ENCODE measurements at regions not wholly inside any gene's neighbourhood (a gene's known extent, or its start where the extent isn't known, plus 50 kb on each side); places are given as distances from the start of the nearest gene placed in this dataset.

DNA sequence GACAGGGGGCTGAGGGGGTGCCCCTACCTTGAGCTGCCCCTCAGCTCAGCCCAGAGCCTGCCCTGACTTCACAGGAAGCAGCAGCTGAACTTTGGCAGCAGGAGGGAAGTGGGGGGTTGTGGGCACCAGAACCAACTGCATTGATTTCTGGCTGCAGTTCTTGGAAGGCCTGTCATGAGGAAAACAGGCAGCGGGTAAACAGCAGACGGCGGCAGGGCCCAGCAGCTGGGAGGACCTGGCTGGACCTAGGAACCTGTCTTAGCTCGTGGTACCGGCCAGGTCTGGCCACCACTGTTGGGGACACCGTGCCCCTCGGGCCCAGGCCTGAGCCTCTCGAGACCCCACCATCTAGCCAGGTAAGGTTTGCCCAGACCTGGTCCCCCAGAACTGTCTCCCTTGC lies 154.2 kb upstream of the MYL2 start (continued):
- TF ChIP-seq, protein P1, sequence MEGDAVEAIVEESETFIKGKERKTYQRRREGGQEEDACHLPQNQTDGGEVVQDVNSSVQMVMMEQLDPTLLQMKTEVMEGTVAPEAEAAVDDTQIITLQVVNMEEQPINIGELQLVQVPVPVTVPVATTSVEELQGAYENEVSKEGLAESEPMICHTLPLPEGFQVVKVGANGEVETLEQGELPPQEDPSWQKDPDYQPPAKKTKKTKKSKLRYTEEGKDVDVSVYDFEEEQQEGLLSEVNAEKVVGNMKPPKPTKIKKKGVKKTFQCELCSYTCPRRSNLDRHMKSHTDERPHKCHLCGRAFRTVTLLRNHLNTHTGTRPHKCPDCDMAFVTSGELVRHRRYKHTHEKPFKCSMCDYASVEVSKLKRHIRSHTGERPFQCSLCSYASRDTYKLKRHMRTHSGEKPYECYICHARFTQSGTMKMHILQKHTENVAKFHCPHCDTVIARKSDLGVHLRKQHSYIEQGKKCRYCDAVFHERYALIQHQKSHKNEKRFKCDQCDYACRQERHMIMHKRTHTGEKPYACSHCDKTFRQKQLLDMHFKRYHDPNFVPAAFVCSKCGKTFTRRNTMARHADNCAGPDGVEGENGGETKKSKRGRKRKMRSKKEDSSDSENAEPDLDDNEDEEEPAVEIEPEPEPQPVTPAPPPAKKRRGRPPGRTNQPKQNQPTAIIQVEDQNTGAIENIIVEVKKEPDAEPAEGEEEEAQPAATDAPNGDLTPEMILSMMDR (conservative IDR thresholded peaks at IDR 0.05; ENCODE audit: low read depth in 2 of 2): no peak
- no peak for TF ChIP-seq JUNB (IDR thresholded peaks at IDR 0.05; ENCODE audit: unreplicated experiment)
- TF ChIP-seq, protein P2, sequence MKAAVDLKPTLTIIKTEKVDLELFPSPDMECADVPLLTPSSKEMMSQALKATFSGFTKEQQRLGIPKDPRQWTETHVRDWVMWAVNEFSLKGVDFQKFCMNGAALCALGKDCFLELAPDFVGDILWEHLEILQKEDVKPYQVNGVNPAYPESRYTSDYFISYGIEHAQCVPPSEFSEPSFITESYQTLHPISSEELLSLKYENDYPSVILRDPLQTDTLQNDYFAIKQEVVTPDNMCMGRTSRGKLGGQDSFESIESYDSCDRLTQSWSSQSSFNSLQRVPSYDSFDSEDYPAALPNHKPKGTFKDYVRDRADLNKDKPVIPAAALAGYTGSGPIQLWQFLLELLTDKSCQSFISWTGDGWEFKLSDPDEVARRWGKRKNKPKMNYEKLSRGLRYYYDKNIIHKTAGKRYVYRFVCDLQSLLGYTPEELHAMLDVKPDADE (IDR thresholded peaks at IDR 0.05): no peak
- TF ChIP-seq ZNF114 (CRISPR knock-in tag; IDR thresholded peaks at IDR 0.05): no peak
- no peak for TF ChIP-seq STAT1 (IDR thresholded peaks at IDR 0.05; ENCODE audit: unreplicated experiment)
- no peak for TF ChIP-seq CREB1 (CRISPR knock-in tag; IDR thresholded peaks at IDR 0.05; ENCODE audit: low read depth)
- no peak for TF ChIP-seq EZH2phosphoT487 (IDR thresholded peaks at IDR 0.05; ENCODE audit: unreplicated experiment)
- no peak for TF ChIP-seq POLR2AphosphoS5 (IDR thresholded peaks at IDR 0.05; ENCODE audit: low read depth)
- no peak for TF ChIP-seq REST (IDR thresholded peaks at IDR 0.05; ENCODE audit: unreplicated experiment)

DNA sequence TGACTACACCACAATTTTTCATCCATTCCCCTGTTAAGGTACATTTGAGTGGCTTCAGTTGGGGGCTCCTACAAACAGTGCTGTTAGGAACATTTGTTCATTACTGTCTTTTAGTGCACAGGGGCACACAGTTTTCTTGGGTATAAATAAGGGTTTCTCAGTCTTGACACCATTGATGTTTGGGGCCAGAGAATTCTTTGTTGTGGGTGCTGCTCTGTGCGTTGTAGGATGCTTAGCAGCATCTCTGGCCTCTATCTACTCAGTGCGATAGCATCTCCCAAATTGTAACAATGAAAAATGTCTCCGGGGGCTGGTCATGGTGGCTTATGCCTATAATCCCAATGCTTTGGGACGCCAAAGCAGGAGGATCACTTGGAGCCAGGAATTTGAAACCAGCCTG lies 153.0 kb upstream of the MYL2 start:
- no peaks in the 10 kb centered on the region for H3K36me3 Mint-ChIP-seq (ENCODE audit: low read depth)
- DNase-seq (ENCODE audit: low spot score) (no peak), ATAC-seq (no peak)
- H3K9me3 Mint-ChIP-seq: no peaks in the 10 kb centered on the region
- Histone ChIP-seq H3K4me1 (ENCODE audit: insufficient read depth) (peaks cover 10% of the 10 kb centered on the region), H4K20me1 (replicated peaks; ENCODE audit: insufficient read depth) (peaks cover 6% of the 10 kb centered on the region; the same call in 1 of the 2 replicates), H2AFZ (no peak overlapping the region), H3K4me2 (no peak overlapping the region), H3K27ac (ENCODE audit: low read depth) (no peak overlapping the region), H3K79me2 (replicated peaks; ENCODE audit: insufficient read depth) (peaks cover 16% of the 10 kb centered on the region), H3K27me3 (ENCODE audit: insufficient read depth) (no peaks in the 10 kb centered on the region), H3K4me3 (no peak overlapping the region), H3F3A (replicated peaks; ENCODE audit: low read depth) (0 out of 2 replicates have a peak, but pooled peaks cover 6% of the 10 kb centered on the region), H3K36me3 (ENCODE audit: insufficient read depth) (no peaks in the 10 kb centered on the region), H3K9me2 (ENCODE audit: insufficient read depth) (no peaks in the 10 kb centered on the region)
- H3K4me1 Mint-ChIP-seq: peaks cover 39% of the 10 kb centered on the region
- H3K27me3 Mint-ChIP-seq (ENCODE audit: insufficient read depth, low read depth, poor library complexity): peaks cover 6% of the 10 kb centered on the region
- no peak overlapping the region for H3K27ac Mint-ChIP-seq
- no peak overlapping the region for H3K4me3 Mint-ChIP-seq
- no peak for TF ChIP-seq REST (IDR thresholded peaks at IDR 0.05; ENCODE audit: unreplicated experiment)
- no peak for TF ChIP-seq JUNB (IDR thresholded peaks at IDR 0.05; ENCODE audit: unreplicated experiment)
- TF ChIP-seq, protein P1 (conservative IDR thresholded peaks at IDR 0.05; ENCODE audit: low read depth in 2 of 2): no peak
- TF ChIP-seq NANOG (IDR thresholded peaks at IDR 0.05; ENCODE audit: borderline replicate concordance): no peak
- no peak for TF ChIP-seq POLR2AphosphoS5 (IDR thresholded peaks at IDR 0.05; ENCODE audit: low read depth)
- no peak for TF ChIP-seq ZNF331 (CRISPR knock-in tag; IDR thresholded peaks at IDR 0.05; ENCODE audit: low read depth)
